Myocyte (in vitro differentiated cells): ENCODE measurements at regions not wholly inside any gene's neighbourhood (a gene's known extent, or its start where the extent isn't known, plus 50 kb on each side); places are given as distances from the start of the nearest gene placed in this dataset.

Experiments used
- DNase-seq: peaks from one replicate; pipeline ENCODE4 v3.0.0-alpha.2; 2012; ENCODE audit warnings: low read depth

- DNase-seq, result no peak
These were observed 997.6 kb upstream of the RBFOX1 start for GRCh38 chr16:6335072-6335471.

GRCh38 chr16:6331770-6332169 lies 1000.9 kb upstream of the RBFOX1 start:
- DNase-seq, result no peak

GRCh38 chr16:6317934-6318333 lies 1014.7 kb upstream of the RBFOX1 start:
- no peak for DNase-seq

- DNase-seq, result no peak
These were observed 1023.4 kb upstream of the RBFOX1 start for GRCh38 chr16:6309271-6309670.

GRCh38 chr16:6308176-6308575 lies 1024.5 kb upstream of the RBFOX1 start:
- no peak for DNase-seq

- no peak for DNase-seq
These were observed 1032.1 kb upstream of the RBFOX1 start for GRCh38 chr16:6300523-6300922.

GRCh38 chr16:6297666-6298410 lies 1034.8 kb upstream of the RBFOX1 start:
- no peak for DNase-seq

GRCh38 chr16:6286176-6286575 lies 1046.5 kb upstream of the RBFOX1 start:
- no peak for DNase-seq

- no peak for DNase-seq
These were observed 1047.9 kb upstream of the RBFOX1 start for GRCh38 chr16:6284731-6285130.

GRCh38 chr16:6281994-6282393 lies 1050.7 kb upstream of the RBFOX1 start:
- no peak for DNase-seq

GRCh38 chr16:6281274-6281673 lies 1051.4 kb upstream of the RBFOX1 start:
- DNase-seq, result no peak

GRCh38 chr16:6280055-6280454 lies 1052.6 kb upstream of the RBFOX1 start:
- DNase-seq, result no peak

GRCh38 chr16:6279286-6279685 lies 1053.4 kb upstream of the RBFOX1 start:
- no peak for DNase-seq

GRCh38 chr16:6274351-6274750 lies 1058.3 kb upstream of the RBFOX1 start:
- DNase-seq, result no peak

GRCh38 chr16:6267682-6268081 lies 1065.0 kb upstream of the RBFOX1 start:
- DNase-seq, result no peak

GRCh38 chr16:6266703-6267102 lies 1065.9 kb upstream of the RBFOX1 start:
- no peak for DNase-seq

GRCh38 chr16:6265968-6266367 lies 1066.7 kb upstream of the RBFOX1 start:
- no peak for DNase-seq

- DNase-seq, result no peak
These were observed 1074.6 kb upstream of the RBFOX1 start for GRCh38 chr16:6258056-6258455.

GRCh38 chr16:6252541-6252940 lies 1080.1 kb upstream of the RBFOX1 start:
- no peak for DNase-seq

GRCh38 chr16:6250511-6250910 lies 1082.1 kb upstream of the RBFOX1 start:
- DNase-seq, result no peak

GRCh38 chr16:6249863-6250262 lies 1082.8 kb upstream of the RBFOX1 start:
- DNase-seq, result no peak

GRCh38 chr16:6248199-6248598 lies 1084.4 kb upstream of the RBFOX1 start:
- no peak for DNase-seq

GRCh38 chr16:6247775-6248174 lies 1084.9 kb upstream of the RBFOX1 start:
- no peak for DNase-seq

- no peak for DNase-seq
These were observed 1085.5 kb upstream of the RBFOX1 start for GRCh38 chr16:6247150-6247549.
